GM12875 (cell line): ENCODE measurements at regions not wholly inside any gene's neighbourhood (a gene's known extent, or its start where the extent isn't known, plus 50 kb on each side); places are given as distances from the start of the nearest gene placed in this dataset.

Experiments used
- H3K4me3 ChIP-seq: one replicate; pipeline ENCODE4 v1.5.1; 2011; ENCODE audit warnings: low read depth, low read length, control low read depth
- CTCF ChIP-seq: IDR thresholded peaks from 2 replicates; pipeline ENCODE4 v1.5.1; 2011; ENCODE audit warnings: low read depth, mild to moderate bottlenecking, control low read depth, inconsistent platforms, low read length, moderate library complexity, borderline replicate concordance; ENCODE audit not compliant: insufficient read depth

GRCh38 chr1:83110156-83110555 lies 888.8 kb downstream of the TTLL7 start:
- H3K4me3 ChIP-seq: no peak overlapping the region
- TF ChIP-seq CTCF: no peak

- no peak for TF ChIP-seq CTCF
- H3K4me3 ChIP-seq: no peak overlapping the region
Measured at GRCh38 chr1:83109692-83110091, 889.2 kb downstream of the TTLL7 start.

- H3K4me3 ChIP-seq: no peak overlapping the region
- TF ChIP-seq CTCF: no peak
Measured at GRCh38 chr1:83104558-83104957, 894.4 kb downstream of the TTLL7 start.

- H3K4me3 ChIP-seq: no peak overlapping the region
- no peak for TF ChIP-seq CTCF
Measured at GRCh38 chr1:83103341-83103740, 895.6 kb downstream of the TTLL7 start.

GRCh38 chr1:83102630-83103071 lies 896.3 kb downstream of the TTLL7 start:
- H3K4me3 ChIP-seq: no peak overlapping the region
- TF ChIP-seq CTCF: no peak

GRCh38 chr1:83101406-83101805 lies 897.5 kb downstream of the TTLL7 start:
- H3K4me3 ChIP-seq: no peak overlapping the region
- TF ChIP-seq CTCF: no peak

GRCh38 chr1:83100133-83100532 lies 898.8 kb downstream of the TTLL7 start:
- TF ChIP-seq CTCF: no peak
- no peak overlapping the region for H3K4me3 ChIP-seq
